ENCODE measurements at regions not wholly inside any gene's neighbourhood (a gene's known extent, or its start where the extent isn't known, plus 50 kb on each side); places are given as distances from the start of the nearest gene placed in this dataset.

DNA sequence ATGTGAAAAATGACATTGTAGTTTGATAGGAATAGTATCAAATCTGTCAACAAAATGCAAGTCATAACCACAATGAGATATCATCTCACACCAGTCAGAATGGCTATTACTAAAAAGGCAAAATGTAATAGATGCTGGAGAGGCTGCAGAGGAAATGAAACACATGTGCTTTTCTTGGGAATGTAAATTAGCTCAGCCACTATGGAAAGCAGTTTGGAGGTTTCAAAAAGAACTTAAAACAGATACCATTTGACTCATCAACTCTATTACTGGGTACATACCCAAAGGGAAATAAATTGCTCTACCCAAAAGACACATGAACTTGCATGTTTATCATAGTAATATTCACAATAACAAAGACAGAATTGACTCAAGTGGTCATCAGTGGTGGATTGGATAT lies 572.6 kb downstream of the TRIB2 start:
- TF ChIP-seq, protein P1, sequence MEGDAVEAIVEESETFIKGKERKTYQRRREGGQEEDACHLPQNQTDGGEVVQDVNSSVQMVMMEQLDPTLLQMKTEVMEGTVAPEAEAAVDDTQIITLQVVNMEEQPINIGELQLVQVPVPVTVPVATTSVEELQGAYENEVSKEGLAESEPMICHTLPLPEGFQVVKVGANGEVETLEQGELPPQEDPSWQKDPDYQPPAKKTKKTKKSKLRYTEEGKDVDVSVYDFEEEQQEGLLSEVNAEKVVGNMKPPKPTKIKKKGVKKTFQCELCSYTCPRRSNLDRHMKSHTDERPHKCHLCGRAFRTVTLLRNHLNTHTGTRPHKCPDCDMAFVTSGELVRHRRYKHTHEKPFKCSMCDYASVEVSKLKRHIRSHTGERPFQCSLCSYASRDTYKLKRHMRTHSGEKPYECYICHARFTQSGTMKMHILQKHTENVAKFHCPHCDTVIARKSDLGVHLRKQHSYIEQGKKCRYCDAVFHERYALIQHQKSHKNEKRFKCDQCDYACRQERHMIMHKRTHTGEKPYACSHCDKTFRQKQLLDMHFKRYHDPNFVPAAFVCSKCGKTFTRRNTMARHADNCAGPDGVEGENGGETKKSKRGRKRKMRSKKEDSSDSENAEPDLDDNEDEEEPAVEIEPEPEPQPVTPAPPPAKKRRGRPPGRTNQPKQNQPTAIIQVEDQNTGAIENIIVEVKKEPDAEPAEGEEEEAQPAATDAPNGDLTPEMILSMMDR (conservative IDR thresholded peaks at IDR 0.05): no peak
- TF ChIP-seq ZFX (IDR thresholded peaks at IDR 0.05): no peak

All from C4-2B (cell line).